PC-9 (cell line): ENCODE measurements at regions not wholly inside any gene's neighbourhood (a gene's known extent, or its start where the extent isn't known, plus 50 kb on each side); places are given as distances from the start of the nearest gene placed in this dataset.

Source experiments
- CTCF ChIP-seq: fragments of 200-600 bp; sonication (generic); conservative IDR thresholded peaks from 2 replicates; pipeline ENCODE4 v1.6.1; 2017; ENCODE audit warnings: mixed run types, antibody characterized with exemption, mild to moderate bottlenecking, moderate library complexity
- EZH2 ChIP-seq: fragments of 200-600 bp; sonication (generic); IDR thresholded peaks from 2 replicates; pipeline ENCODE4 v1.8.0; 2017; ENCODE audit warnings: antibody characterized with exemption, low read depth

GRCh38 chr15:92825985-92826384 is 74.1 kb upstream of the CHD2 start:
- TF ChIP-seq CTCF (no peak), EZH2 (no peak)
